Osteoblast (primary cell): ENCODE measurements at regions not wholly inside any gene's neighbourhood (a gene's known extent, or its start where the extent isn't known, plus 50 kb on each side); places are given as distances from the start of the nearest gene placed in this dataset.
"Not testable (repeated sequence)": the region's sequence is repeated elsewhere in the genome, so short reads cannot be mapped to it uniquely, and the experiment has no call there.

ENCODE experiments used
- DNase-seq: peaks from one replicate; pipeline ENCODE4 v3.0.0; 2011; ENCODE audit warnings: low spot score, mixed read lengths; ENCODE audit not compliant: insufficient read length; ENCODE audit errors: missing footprints
- H2AFZ ChIP-seq: 2 replicates; pipeline ENCODE4 v1.6.0; 2011; ENCODE audit warnings: mild to moderate bottlenecking, low read length
- H3K27ac ChIP-seq: 2 replicates; pipeline ENCODE4 v1.5.1; 2011; ENCODE audit warnings: mild to moderate bottlenecking, low read depth, low read length, moderate library complexity
- H3K27me3 ChIP-seq: 2 replicates; pipeline ENCODE4 v1.6.0; 2012; ENCODE audit warnings: mild to moderate bottlenecking, control low read depth, inconsistent platforms, low read length, moderate library complexity; ENCODE audit not compliant: insufficient read depth
- H3K36me3 ChIP-seq: 2 replicates; pipeline ENCODE4 v1.5.1; 2011; ENCODE audit warnings: mild to moderate bottlenecking, low read length, control low read depth, moderate library complexity; ENCODE audit not compliant: insufficient read depth
- H3K4me1 ChIP-seq: 2 replicates; pipeline ENCODE4 v1.5.1; 2011; ENCODE audit warnings: mild to moderate bottlenecking, low read length, control low read depth, moderate library complexity; ENCODE audit not compliant: insufficient read depth
- H3K4me2 ChIP-seq: 2 replicates; pipeline ENCODE4 v1.6.0; 2011; ENCODE audit warnings: mild to moderate bottlenecking, low read length; ENCODE audit not compliant: insufficient read depth
- H3K4me3 ChIP-seq: fragments of 200-600 bp; sonication (generic); 3 replicates; pipeline ENCODE4 v1.5.1; 2012; ENCODE audit warnings: mild to moderate bottlenecking, low read length, inconsistent platforms; ENCODE audit not compliant: insufficient read depth
- H3K79me2 ChIP-seq: 2 replicates; pipeline ENCODE4 v1.6.0; 2012; ENCODE audit warnings: mild to moderate bottlenecking, low read length, control low read depth, inconsistent platforms; ENCODE audit not compliant: insufficient read depth
- H3K9me3 ChIP-seq: 2 replicates; pipeline ENCODE4 v1.5.1; 2011; ENCODE audit warnings: low read depth, low read length, control low read depth
- H4K20me1 ChIP-seq: 2 replicates; pipeline ENCODE4 v1.6.0; 2012; ENCODE audit warnings: mild to moderate bottlenecking, low read length, control low read depth; ENCODE audit not compliant: insufficient read depth
- TF ChIP-seq, protein P1 (sequence below): IDR thresholded peaks from 2 replicates; pipeline ENCODE4 v1.5.1; 2011; ENCODE audit warnings: mild to moderate bottlenecking, low read depth, low read length, moderate library complexity; ENCODE audit errors: extremely low read depth

DNA sequence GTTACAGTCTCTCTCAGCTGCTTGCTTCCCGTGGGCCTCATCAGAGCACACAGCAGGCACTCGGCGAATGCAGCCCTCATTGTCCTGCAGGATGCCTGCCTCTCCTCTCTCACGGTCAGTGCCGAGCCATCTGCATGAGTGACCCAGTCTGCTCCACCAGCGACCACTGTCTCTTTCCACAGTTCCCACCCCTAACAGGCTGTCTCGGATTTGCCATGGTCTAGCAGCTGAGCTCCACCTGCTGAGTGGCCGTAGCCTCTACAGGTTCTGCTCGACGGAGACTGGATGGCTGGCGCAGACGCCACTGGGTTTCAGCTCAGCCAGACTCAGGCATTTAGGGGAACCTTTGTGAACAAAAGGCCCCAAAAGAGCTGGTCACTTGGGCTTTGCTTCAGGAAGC is 209.4 kb upstream of the FOXK1 start:
- Histone ChIP-seq H3K4me2 (no peak overlapping the region), H3K79me2 (no peaks in the 10 kb centered on the region), H3K4me1 (no peaks in the 10 kb centered on the region), H2AFZ (no peak overlapping the region), H3K27ac (no peak overlapping the region), H3K36me3 (no peaks in the 10 kb centered on the region), H3K4me3 (no peak overlapping the region), H3K9me3 (no peaks in the 10 kb centered on the region), H3K27me3 (no peaks in the 10 kb centered on the region), H4K20me1 (no peaks in the 10 kb centered on the region)
- DNase-seq: no peak
- TF ChIP-seq, protein P1, sequence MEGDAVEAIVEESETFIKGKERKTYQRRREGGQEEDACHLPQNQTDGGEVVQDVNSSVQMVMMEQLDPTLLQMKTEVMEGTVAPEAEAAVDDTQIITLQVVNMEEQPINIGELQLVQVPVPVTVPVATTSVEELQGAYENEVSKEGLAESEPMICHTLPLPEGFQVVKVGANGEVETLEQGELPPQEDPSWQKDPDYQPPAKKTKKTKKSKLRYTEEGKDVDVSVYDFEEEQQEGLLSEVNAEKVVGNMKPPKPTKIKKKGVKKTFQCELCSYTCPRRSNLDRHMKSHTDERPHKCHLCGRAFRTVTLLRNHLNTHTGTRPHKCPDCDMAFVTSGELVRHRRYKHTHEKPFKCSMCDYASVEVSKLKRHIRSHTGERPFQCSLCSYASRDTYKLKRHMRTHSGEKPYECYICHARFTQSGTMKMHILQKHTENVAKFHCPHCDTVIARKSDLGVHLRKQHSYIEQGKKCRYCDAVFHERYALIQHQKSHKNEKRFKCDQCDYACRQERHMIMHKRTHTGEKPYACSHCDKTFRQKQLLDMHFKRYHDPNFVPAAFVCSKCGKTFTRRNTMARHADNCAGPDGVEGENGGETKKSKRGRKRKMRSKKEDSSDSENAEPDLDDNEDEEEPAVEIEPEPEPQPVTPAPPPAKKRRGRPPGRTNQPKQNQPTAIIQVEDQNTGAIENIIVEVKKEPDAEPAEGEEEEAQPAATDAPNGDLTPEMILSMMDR: no peak

DNA sequence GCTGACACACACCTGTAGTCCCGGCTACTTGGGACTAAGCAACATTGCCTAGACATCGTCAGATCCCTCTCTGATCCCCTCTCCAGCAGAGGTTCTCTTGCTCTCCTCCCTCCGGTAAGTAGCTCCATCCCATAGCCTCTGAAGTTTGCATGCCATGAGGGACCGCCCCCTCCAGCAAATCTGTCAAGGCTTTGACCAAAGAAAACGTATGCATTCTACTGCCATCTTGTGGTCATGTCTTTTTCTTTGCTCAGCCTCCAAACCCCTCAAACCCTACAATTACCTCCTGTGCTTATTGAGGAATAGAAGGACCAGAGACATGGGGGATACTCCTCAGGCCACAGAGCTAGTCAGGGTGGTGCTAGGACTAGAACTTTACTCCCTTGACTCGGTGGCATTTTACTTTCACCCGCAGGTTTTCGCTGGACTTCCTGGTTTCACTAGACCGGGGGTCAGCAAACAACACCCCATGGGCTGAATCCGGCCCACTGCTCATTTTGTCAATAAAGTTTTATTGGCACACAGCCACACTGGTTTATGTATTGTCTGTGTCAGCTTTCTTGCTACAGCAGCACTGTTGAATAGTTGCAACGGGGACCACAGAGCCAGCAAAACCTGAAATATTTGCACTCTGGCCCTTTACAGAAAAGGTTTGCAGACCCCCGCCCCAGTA is 202.6 kb upstream of the FOXK1 start:
- TF ChIP-seq, protein P1: peak; percentile 22
- no peak overlapping the region for H3K27ac ChIP-seq
- no peaks in the 10 kb centered on the region for H4K20me1 ChIP-seq
- no peaks in the 10 kb centered on the region for H3K4me1 ChIP-seq
- H3K79me2 ChIP-seq: no peaks in the 10 kb centered on the region
- no peak overlapping the region for H2AFZ ChIP-seq
- no peak overlapping the region for H3K4me3 ChIP-seq
- peak; percentile 80 for DNase-seq
- H3K9me3 ChIP-seq: no peaks in the 10 kb centered on the region
- no peaks in the 10 kb centered on the region for H3K36me3 ChIP-seq
- no peak overlapping the region for H3K4me2 ChIP-seq
- no peaks in the 10 kb centered on the region for H3K27me3 ChIP-seq

DNA sequence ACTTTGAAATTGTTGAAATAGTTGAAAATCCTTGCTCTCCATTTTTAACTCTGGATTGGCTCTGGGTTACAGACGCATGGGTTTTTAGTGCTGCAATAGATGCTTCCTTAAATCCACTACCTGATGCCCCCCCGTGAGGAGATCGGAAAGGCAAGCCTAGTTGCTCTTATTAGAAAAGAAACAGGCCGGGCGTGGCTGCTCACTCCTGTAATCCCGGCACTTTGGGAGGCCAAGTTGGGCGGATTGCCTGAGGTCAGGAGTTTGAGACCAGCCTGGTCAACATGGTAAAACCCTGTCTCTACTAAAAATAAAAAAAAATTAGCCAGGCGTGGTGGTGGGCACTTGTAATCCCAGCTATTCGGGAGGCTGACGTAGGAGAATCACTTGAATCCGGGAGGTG is 202.0 kb upstream of the FOXK1 start:
- H3K4me3 ChIP-seq, H3K79me2 ChIP-seq, H3K27me3 ChIP-seq, H3K9me3 ChIP-seq, H4K20me1 ChIP-seq, H3K36me3 ChIP-seq, H3K4me2 ChIP-seq, H3K27ac ChIP-seq, H2AFZ ChIP-seq, H3K4me1 ChIP-seq, DNase-seq: not testable (repeated sequence)

- no peaks in the 10 kb centered on the region for H3K9me3 ChIP-seq
- no peak overlapping the region for H3K4me2 ChIP-seq
- no peak for DNase-seq
- no peak overlapping the region for H2AFZ ChIP-seq
- no peak overlapping the region for H3K27ac ChIP-seq
- TF ChIP-seq, protein P1: no peak
- no peaks in the 10 kb centered on the region for H3K36me3 ChIP-seq
- no peaks in the 10 kb centered on the region for H3K79me2 ChIP-seq
- no peaks in the 10 kb centered on the region for H3K27me3 ChIP-seq
- H3K4me3 ChIP-seq: no peak overlapping the region
- H3K4me1 ChIP-seq: no peaks in the 10 kb centered on the region
- H4K20me1 ChIP-seq: no peaks in the 10 kb centered on the region
Measured at GRCh38 chr7:4483851-4484250, 198.2 kb upstream of the FOXK1 start.
